Activated CD4-positive, alpha-beta T cell treated with anti-CD3 and anti-CD28 coated beads, Interleukin-2, Interleukin-4, amounts not matched to agents 100 ng/mL and 50 ng/mL, durations not matched to agents 16 hours and 8 hours (primary cell): ENCODE measurements at regions not wholly inside any gene's neighbourhood (a gene's known extent, or its start where the extent isn't known, plus 50 kb on each side); places are given as distances from the start of the nearest gene placed in this dataset.

ENCODE experiments used
- DNase-seq: peaks from one replicate; pipeline ENCODE4 v3.0.0-alpha.2; 2020; ENCODE audit warnings: low spot score

DNA sequence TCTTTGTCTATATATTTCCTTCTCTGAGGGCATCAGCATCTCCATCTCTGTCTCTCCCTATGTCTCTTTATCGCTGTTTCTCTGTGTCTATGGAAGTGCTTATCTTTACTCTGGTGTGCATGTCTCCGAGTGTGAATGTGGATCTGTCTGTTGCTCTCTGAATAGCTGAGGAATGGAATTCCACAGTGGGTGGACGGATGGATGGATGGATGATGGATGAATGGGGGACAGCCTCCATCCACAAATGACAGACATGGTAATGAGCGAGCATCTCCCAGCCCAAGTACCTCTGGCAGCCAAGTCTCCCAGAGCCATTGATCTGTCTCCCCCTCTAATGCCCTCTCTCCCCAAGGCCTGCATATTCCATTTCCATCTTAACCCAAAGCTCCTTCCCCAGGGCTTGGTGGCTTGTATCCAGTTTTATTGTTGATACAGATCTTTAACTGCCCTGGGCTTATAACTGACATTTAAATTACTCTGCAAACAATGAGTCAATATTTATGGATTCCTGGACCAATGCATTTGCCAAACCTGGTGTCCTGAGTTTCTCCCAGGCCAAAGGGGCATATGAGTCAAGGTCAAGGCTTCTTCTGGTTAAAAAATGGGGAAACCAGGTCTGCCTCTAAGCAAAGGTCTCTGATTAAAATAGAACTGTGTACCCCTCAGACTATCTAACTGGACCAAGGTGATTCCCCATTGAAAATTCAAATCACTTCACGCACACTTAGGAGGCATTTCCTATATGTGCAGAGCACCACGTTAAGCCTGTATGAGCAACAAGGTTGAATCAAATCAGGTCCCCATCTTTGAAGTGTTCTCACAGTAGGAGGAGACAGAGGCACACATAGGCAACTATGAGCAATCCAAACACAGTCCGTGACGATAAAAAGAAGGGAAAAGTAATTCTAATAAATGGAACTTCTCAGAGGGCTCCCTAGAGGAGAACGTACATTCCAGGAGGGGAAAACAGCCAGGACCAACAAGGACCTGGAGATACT is 109.9 kb downstream of the TLE3 start:
- DNase-seq = no peak

DNA sequence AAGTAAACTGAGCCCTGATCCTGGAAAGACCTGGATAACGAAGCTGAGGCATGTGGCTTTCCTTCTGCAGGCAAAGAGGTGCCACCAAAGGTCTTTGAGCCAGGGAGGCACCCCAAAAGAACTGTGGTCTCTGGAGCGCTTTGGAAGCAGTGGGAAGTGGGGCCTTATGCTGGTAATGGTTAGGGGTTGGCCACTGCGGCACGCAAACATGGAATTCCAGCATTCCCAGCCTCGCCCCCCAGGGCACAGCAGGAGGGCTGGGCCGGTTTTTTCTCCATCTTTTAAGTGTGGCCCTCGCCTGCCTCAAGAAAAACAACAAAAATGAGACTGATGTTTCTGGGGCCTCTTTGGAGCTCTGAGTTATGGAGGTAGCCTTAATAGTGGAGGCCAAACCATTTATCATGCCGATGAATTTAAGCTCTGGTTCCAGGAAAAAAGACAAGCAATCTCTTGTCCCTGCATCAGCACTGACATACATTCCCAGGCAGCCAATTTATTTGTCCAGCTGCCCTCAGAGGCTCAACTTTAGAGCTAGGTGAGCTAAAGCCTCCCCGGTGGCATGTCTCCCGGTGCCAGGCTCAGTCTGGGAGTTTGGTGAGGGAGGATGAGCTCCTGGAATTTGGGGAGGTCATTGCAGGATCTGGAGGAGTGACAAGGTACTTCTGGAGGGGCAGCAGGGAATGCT is 109.0 kb downstream of the TLE3 start:
- no peak for DNase-seq

DNA sequence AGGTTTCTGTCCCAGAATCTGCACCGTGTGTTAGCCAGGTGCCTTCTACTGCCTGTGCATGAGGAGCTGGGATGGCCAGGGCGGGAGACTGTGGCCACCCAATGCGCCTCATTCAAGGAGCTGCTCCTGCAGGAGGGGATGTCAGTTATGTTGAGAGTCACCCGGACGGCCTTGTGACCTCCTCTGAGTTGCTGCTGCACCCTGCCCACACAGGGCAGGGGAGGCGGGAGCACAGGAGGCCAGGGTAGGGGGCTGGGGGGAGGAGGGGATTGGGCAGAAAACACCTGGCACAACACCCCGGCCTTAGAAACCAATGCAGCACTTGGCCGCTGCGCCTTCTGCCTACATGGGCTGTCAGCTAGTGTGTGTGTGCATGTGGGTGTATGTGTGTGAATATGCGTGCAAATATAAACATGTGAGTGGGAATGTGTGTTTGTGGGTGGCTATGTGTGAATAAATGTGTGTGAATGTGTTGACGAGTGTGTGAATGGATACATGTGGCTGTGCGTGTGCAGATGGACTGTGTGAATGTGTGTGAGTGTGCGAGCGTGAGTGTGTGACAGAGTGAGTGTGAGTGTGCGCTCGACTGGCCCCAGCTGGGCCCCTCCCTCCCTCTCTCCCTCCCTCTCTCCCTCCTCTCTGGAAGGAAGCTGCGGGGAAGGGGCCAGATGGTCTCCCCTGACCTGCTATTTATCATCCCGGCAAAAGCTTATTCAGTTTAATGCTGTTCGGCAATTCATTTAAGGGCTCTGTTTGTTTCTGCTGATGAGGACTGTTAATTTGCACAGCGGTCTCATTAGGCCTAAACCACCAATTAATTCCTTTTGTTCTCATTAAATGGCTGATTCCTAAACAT is 106.9 kb downstream of the TLE3 start:
- no peak for DNase-seq

DNA sequence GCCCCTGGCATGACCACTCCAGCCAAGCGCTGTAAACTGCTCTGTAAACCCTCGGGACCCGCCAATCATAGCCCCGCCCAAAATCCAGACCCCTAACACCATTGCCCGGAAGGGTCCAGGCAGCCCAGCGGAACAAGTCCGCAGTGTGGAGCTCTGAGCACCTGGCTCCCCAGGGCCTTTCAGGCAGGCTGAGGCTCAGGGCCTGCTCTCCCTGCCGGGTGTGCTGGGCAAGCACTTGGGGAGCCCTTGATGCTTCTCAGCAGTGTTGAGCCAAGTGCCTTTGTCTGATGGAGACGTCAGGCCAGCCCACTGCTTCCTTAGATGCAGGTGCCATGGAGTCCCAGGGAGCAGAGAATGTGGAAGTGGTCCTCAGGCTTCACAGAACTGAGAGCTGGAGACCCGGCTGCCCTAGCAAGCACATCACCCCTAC is 106.2 kb downstream of the TLE3 start:
- no peak for DNase-seq

DNA sequence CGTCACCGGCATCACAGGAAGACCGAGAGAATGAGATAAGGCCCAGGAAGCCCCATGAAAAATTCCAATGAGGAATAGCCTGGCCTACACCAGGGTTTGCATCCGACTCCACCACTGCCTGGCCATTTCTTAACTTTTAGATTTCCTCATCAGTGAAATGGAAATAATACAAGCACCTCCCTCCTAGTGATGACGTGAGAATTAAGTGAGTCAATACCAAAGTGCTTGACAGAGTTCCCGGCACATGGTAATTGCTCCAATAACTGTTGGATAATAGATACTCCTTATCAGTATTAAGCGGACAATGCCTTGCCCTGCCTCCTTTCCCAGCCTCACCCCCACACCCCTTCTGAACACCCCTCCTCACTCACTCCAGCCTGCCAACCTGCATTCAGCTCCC is 105.4 kb downstream of the TLE3 start:
- DNase-seq = no peak

DNA sequence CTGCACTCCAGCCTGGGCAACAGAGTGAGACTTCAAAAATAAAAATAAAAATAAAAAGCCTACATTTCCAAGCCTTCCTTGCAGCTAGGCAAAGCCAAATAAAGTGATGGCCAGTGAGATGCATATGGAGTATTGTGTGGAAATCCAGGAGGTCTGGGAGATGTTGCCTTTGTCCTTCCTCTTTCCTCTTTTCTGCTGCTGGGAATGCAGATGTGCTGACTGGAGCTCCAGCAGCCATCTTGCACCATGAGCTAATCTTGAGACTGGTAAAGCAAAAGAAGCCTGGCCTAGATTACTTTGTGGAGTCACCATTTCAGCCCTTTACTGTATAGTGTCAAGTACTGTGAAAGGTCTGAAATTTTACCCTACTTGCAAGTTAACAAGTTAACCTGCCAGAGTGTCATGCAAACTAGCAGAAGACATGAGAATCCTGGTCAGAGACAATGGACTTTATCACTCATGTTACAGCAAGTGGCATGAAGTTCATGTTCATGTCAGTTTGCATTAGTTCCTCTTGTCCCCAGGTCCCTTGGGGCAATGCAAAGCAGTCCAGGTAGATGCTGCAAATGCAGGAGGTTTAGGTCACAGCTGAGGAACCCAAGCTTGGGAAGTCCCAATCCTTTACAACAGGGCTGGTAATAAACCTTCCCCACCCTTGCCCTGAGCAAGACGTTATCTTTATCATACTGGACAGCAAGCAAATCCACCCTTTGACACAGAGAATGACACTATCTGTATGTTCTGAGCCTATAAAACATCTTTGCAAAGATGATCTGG is 103.1 kb downstream of the TLE3 start:
- DNase-seq = no peak

DNA sequence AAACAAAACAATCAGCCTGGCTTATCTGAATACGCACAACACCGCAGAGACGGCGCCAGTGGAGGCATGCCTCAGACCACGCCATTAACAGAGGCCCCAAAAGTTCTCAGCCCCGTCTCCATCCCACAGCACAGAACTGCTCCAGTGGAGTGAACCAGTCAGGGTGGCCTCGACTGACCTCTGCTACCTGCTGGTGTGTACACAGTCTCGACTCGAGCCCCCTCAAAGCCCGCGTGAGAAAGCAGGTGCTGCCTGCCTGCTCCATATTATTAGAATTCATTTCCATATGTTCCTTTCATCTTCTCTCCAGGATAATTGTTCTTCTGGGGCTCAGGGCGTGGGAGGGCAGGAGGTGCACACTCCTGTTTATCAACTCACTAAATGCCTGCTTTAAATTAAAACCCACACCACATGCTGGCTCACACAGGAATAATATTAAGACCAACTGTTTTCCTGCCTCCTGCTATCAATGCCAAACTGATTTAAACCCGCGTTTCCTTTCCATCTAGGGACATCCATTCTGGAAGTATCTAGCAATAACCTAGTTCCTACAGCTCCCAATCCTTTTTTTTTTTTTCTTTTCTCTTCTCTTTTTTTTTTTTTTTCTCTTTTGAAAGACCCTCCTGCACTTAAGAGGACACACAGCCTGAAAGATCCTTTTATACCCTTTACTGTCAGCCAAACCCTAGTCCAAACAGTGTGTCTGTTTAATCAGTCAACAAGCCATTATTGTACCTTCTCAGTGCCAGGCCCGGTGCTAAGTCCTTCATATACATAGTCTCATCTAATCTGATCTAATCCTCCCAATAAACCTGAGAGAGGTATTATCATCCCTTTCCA is 101.2 kb downstream of the TLE3 start:
- no peak for DNase-seq

DNA sequence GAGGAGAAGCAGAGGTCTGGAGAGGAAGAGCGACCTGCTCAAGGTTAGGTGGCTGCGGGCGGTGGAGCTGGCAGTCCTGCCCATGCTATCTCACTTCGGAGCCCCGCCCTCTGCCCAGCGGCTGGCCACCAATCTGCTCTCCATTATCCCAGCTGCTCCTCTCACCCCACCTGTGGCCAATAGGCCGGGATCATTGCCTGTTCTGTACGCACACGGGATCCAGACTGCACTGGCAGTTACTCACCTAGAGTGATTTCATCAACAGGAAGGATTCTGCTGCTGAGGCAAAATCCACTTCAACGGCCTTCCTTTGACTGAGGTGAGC is 100.6 kb downstream of the TLE3 start:
- no peak for DNase-seq
